ENCODE measurements at regions not wholly inside any gene's neighbourhood (a gene's known extent, or its start where the extent isn't known, plus 50 kb on each side); places are given as distances from the start of the nearest gene placed in this dataset.

- no peak for DNase-seq (ENCODE audit: low read depth in 2 of 2)
Observed at GRCh38 chr1:182195733-182196132, 134.2 kb upstream of the ZNF648 start.

DNA sequence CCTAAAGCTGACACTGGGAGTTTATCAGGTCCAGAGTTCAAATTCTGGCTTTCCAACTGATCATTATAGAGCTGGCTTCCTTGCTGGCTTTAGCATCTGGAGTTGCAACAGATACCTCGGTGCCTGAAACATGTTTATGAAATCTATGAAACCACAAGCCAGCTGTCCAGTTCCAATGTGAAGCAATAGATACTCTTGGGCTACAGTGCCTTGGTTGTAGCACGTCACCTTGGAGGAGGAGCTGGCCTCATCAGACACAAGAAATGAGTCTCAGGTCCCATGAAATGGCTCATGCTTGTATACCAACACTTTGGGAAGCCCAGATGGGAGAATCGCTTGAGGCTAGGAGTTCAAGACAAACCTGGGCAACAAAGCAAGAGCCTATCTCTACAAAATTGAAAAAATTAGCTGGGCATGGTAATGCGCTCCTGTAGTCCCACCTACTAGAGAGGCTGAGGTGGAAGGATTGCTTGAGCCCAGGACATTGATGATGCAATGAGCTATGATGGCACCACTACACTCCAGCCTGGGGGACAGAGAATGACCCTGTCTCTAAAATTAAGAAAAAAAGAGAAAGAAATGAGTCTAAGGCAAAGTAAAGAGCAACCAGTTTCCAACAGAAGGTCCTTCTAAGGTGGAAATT lies 132.5 kb upstream of the ZNF648 start:
- DNase-seq (ENCODE audit: low read depth in 2 of 2) = no peak

DNA sequence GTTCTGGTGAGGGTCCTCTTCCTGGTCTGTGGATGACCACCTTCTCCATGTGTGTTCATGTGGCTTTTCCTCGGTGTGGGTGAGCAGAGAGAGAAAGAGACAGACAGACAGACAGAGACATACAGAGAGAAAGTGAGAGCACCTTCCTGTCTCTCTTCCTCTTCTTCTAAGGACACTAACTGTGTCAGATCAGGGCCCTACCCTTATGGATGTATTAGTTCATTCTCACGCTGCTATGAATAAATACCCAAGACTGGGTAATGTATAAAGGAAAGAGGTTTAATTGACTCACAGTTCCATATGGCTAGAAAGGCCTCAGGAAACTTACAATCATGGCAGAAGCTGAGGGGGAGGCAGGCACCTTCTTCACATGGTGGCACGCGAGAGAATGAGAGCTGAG lies 131.5 kb upstream of the ZNF648 start:
- DNase-seq (ENCODE audit: low read depth in 2 of 2) = no peak

GRCh38 chr1:182192215-182192614 lies 130.7 kb upstream of the ZNF648 start:
- no peak for DNase-seq (ENCODE audit: low read depth in 2 of 2)

DNA sequence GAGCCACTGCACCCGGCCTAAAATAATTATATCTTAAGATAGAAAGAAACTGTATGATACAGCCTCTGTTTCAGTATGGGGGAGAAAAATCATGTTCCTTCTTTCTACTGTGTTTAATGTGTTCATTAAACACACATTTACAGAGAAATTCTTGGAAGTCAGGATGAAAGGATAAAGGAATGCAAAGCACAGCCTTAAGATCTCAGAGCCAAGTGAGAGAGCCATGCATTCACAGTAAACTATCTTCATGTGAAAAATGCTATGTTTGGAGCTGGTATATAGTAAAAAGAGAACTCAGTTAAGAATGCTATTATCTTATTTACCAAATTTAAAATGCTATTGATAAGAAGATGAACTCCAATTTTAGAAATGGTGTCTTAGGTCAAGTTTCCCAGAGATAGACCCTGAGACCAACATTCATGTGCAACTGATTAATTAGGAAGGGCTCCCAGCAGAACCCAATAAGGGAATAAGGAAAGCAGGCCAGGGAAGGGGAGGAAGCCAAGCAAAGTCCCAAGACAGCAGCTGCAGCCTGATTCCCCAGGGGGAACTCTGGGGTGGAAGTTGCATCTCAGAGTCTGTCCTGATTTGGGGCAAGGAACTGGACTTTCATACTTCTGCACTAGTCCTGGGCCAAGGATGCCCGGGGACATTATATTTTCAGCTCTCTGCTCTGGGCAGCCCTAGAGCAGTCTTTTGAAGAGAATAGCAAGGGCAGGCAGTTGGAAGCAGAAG lies 130.0 kb upstream of the ZNF648 start:
- no peak for DNase-seq (ENCODE audit: low read depth in 2 of 2)

- no peak for DNase-seq (ENCODE audit: low read depth in 2 of 2)
Observed at GRCh38 chr1:182189535-182190066, 128.1 kb upstream of the ZNF648 start.

DNA sequence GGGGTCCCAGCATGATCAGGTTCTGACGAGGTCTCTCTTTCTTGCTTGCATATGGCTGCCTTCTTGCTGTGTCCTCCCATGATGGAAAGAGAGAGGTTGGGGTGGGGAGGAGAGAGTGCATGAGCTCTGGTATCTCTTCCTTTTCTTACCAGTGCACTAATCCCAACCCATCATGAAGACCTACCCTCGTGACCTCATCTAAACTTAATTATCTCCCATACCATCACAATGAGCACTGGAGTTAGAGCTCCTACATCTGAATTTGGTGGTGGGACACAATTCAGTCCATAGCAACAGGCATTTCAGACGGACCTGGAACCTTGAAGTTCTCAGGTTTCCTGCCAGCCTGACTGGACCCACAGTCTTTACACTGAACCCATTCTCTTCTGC lies 125.2 kb upstream of the ZNF648 start:
- DNase-seq (ENCODE audit: low read depth in 2 of 2) = no peak

DNA sequence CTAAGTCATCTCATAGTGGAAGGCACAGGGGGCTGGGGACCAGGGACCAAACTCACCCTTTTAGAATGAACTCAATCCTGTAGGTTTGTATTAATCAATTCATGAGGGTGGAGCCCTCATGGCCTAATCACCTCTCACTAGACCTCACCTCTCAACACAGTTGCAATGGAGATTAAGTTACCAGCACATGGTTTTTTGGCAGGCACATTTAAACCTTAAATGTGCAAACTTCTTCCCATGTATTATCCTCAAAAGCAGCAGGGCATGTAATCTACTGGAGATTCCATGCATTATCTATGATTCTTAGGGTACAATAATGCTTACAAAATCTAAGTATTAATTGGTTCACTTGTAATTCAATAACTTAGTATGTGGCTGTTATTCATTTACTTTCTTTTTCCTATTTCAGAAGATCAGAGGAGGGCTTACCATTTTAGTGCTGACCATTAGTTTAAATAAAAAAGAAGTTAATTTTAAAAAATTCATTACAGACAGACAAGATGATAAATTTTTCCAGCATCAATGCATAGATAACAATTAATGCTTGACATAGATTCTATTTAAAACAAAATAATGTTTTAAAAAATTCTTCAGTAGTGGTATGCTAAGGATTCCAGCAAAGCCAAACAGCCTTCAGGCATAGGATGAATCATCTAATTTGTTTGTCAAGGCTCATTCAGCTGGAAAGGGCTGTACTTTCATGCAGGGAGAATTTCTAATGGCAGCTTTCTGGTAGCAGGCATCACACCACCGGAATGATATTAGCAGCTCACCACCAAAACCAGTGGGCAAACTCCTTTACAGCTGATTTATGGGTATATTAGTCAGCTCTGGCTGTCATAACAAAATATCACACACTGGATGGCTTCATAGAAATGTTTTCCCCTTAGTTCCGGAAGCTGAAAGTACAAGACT lies 124.6 kb upstream of the ZNF648 start:
- DNase-seq (ENCODE audit: low read depth in 2 of 2) = no peak

DNA sequence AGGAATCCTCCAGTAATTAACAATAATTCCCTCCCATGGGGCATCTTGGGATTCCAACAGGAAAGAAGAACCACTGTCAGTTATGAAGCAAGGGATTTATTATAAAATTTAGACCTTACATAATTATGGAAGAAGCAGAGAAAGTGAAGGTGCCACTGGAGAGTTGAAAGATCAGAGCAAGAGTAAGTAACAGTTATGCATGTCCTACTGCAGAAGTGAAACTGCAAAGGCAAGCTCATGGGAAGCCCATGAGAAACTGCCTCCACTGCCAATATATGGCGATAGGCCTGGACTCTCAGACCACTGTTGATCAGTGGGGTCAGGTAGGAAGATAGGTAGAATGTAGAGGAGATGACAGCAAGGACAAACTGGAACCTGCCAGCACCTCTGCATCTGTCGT lies 123.6 kb upstream of the ZNF648 start:
- DNase-seq (ENCODE audit: low read depth in 2 of 2) = no peak

- DNase-seq (ENCODE audit: low read depth in 2 of 2) = no peak
Observed at GRCh38 chr1:182183606-182184005, 122.1 kb upstream of the ZNF648 start.

DNA sequence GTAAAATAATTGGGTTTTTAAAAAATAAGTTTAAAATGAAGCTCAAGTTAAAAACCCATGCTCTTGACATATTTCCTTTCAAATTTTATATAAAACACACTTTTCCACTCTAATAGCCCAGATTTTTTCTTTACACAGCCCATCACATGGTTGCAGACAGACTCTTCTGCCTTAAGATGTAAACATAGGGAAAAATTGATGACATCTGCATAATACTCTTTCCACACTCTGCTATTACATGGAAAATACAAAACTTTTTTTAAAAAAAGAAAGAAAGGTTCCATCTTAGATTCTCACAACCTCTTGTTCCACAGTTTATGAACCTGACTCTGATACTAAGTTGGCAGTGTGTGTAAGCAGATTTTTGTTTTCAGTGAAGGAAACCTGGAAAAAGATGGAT lies 120.8 kb upstream of the ZNF648 start:
- no peak for DNase-seq (ENCODE audit: low read depth in 2 of 2)

DNA sequence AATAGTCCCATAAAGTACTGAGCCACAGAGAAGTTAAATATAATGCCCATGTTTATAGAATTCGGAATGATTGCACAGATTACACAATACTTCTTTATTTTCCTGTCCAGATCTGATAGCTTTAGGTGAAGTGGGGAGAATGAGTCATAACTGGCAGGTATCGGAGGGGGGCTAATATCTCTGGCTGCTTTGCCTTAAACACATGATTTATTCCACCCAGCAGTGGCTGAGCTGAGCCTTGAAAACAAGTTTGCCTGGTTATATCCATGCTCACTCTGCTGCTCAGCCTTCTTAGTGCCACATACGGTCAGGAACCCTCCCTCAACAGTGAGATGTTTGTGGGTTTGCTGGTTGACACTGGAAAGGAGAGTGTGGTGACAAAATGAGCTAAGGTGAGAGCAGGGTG lies 119.7 kb upstream of the ZNF648 start:
- no peak for DNase-seq (ENCODE audit: low read depth in 2 of 2)

- DNase-seq (ENCODE audit: low read depth in 2 of 2) = no peak
Observed at GRCh38 chr1:182175361-182175931, 113.9 kb upstream of the ZNF648 start.

- no peak for DNase-seq (ENCODE audit: low read depth in 2 of 2)
Observed at GRCh38 chr1:182174513-182174855, 113.0 kb upstream of the ZNF648 start.

DNA sequence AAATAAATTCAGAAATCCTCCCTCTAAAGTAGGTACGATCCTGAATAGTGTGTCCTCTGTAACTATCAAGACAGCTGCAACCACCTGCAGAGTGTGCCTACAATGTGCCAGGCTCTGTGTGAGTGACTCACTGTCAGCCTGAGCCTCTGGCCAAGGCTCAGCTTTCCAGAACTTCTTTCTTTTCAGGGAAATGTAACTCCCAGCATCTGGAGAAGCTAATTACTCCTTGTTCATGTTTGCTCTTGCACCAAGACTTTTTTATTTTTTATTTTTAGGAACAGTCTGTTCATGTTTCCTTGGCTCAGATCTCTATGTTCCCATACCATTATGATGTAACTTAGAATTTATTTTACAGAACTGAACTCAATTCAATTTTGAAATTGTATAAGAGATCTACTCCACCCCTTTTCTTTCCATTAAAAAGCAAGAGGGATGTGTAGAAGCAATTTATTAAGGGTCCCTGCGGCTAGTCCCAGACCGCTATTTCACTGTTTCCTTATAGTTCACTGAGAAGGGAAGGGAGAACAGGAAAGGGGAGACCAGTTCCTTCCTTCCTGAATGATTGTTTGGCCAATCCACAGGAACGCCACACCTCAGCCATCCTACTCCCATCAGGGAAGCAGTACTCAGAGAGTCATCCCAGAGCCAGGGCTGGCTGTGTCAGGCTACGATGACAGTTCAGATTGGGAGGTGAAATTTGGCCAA lies 112.4 kb upstream of the ZNF648 start:
- no peak for DNase-seq (ENCODE audit: low read depth in 2 of 2)

- DNase-seq (ENCODE audit: low read depth in 2 of 2) = no peak
Observed at GRCh38 chr1:182172699-182173098, 111.2 kb upstream of the ZNF648 start.

GRCh38 chr1:182170891-182171461 lies 109.5 kb upstream of the ZNF648 start:
- no peak for DNase-seq (ENCODE audit: low read depth in 2 of 2)

DNA sequence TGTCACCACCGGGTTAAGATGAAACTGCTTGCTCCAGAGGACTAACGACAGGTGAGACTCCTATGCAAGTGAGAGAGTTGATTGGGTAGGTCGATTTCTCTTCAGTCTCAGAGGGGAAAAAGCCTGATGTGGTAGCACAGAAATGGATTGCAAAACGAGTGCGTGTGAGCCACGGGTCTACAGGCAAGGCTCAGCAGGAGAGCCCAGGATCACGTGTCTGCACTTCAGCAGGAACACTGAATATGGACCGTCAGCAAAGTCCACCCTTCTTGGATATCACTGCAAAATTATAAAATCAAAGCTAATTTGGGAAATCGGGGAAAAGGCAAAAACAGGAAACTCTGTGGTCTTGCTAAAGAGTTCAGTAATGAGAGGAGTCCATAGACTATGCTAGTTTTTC lies 107.7 kb upstream of the ZNF648 start:
- DNase-seq (ENCODE audit: low read depth in 2 of 2) = no peak

DNA sequence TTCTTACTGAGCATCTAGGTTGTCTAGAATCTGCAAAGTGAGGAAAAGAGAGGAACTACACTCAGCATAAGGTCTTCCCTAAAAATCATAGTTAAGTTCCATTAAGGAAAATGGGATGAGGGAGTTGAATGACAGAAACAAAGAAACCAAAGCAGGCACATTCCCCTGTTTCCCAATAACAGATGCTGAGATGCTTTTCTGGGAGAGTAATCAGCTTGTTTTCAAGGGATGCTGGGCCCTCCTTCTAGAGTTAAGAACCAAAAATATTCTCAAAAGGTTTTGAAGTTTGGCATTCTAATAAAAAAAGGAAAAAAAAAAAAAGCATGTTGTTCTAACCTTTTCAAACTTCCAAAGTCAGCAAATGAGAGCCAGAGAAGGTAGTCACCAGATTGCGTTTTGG lies 105.2 kb upstream of the ZNF648 start:
- no peak for DNase-seq (ENCODE audit: low read depth in 2 of 2)

DNA sequence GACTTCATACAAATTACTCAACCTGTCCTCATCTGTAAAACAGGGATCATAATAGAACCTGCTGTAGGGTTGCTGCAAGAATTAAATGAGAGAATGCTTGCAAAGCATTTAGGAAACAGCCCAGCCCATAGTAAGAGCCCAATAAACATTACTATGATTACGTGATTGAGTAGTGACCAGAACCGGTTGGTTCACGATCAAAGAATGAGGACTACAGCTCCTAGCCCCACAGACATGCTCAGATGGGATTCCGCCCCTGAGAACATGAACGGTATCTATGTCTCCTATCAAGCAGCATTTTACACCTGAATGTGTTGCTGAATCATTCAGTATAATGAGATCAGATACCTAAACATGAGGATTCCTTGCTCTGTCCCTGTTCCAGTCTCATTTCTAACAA lies 104.8 kb upstream of the ZNF648 start:
- DNase-seq (ENCODE audit: low read depth in 2 of 2) = no peak

DNA sequence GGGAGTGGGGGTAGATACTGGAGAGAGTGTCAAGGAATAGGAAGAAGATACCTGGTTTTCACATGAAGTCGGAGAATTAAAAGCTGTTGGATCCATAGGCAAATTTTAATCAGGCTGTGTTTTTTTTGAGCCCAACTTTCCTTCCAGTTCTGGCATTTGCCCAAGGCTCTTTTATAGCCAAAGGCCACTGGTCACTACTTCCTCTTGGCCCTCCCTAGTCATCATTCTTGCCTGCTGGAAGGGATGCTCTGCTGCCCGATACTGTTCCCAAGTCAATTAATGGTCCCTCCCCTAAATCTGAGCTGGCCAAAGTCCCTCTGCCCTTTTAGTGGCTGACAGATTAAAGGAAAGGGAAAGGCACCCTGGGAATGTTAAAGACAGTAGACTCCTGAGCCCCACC lies 102.8 kb upstream of the ZNF648 start:
- no peak for DNase-seq (ENCODE audit: low read depth in 2 of 2)
